ENCODE measurements at regions not wholly inside any gene's neighbourhood (a gene's known extent, or its start where the extent isn't known, plus 50 kb on each side); places are given as distances from the start of the nearest gene placed in this dataset.
"Not testable (repeated sequence)": the region's sequence is repeated elsewhere in the genome, so short reads cannot be mapped to it uniquely, and the experiment has no call there.

DNA sequence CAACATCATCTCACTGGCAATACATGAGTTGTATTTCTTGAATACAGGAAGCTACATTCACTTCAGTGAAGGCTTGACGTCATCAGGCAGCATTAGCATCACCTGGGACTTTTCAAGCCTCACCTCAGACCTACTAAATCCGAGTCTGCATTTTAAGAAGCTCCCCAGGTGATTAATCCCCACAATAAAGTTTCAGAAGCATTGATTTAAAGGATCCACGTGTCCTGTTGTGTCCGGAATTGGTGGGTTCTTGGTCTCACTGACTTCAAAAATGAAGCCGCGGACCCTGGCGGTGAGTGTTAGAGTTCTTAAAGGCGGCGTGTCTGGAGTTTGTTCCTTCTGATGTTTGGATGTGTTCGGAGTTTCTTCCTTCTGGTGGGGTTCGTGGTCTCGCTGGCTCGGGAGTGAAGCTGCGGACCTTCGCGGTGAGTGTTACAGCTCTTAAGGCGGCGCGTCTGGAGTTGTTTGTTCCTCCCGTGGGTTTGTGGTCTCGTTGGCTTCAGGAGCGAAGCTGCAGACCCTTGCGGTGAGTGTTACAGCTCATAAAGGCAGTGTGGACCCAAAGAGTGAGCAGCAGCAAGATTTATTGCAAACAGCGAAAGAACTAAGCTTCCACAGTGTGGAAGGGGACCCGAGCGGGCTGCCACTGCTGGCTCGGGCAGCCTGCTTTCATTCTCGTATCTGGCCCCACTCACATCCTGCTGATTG lies 121.3 kb upstream of the ANKH start:
- not testable (repeated sequence) for DNase-seq

DNA sequence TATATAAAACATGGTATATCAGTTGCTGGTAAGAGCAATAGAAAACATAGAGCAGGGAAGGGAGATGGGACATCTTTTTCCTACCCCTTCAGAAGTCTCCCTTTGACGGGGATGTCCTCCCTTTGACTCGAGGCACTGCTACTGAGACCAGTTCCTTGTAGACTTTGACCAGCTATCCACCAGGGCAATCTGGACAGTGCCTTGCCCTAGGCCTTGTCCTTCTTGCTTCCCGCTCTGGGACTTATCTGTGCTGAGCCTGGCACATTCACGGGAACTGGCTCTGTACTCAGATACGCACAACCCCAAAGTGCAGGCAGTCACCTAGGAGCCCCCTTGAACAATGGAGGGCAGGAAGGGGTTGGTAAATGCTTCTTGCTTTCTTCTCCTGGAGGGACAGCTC lies 116.6 kb upstream of the ANKH start:
- DNase-seq: no peak

GRCh38 chr5:14986413-14986812 lies 114.8 kb upstream of the ANKH start:
- no peak for DNase-seq

DNA sequence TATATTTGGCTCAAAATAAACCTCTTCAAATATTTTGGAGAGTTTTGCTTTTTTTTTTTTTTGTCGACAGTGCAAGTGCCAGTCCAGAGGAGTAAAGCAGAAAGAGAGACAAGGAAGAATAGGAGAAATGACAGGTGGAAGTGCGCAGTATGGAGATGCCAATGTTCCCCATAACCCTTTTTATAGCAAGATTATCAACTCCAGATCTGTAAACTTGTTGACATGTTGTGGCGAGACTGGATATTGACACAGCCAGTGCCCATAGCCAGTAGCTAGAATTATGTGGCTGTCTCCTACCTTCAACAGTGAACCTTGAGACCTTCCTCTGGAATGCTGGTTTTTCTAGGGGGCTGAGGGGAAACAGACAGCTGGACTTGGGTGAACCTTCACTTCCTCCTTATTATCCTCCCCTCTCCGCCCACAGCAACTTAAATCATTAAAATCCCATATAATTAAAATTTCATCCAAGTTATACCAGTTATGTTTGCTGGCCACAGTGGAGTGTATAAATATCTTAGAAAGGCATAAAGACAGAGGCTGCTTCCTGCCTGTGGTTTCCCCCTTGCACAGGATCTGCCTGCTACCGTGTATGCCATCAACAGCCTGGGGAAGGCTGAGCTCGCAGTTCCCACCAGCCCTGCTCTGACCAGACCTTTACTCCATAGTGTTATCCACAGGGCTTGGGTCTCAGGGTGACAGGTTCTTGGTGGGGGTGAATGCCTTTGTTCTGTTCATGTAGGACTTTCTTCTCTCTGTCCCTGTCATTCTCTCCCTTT lies 112.3 kb upstream of the ANKH start:
- peak in 1 of 51 donors; percentile 3 for DNase-seq

DNA sequence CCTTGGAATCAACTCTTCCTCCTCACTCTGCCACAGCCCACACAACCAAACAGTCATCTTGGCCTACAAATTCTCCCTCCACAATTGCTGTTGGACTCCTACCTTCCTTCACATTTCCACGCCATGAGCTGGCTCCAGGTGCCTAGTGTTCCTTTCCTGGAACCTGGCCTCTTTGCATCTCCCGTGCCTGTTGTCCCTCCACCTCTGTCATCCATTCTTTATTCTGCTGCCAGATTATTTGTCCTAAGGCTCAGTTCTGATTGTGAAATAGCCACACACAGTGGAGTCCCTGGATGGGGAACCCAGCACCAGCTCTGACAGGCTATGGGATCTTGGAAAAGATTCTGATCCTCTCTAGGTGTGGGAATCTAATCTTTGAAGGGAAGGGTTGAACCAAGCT lies 109.1 kb upstream of the ANKH start:
- no peak for DNase-seq

- no peak for DNase-seq
These were observed 105.6 kb upstream of the ANKH start for GRCh38 chr5:14977058-14977685.

GRCh38 chr5:14976486-14976885 lies 104.9 kb upstream of the ANKH start:
- no peak for DNase-seq

- DNase-seq: no peak
These were observed 100.3 kb upstream of the ANKH start for GRCh38 chr5:14971873-14972272.

GRCh38 chr5:14968796-14969195 lies 97.2 kb upstream of the ANKH start:
- DNase-seq: no peak

DNA sequence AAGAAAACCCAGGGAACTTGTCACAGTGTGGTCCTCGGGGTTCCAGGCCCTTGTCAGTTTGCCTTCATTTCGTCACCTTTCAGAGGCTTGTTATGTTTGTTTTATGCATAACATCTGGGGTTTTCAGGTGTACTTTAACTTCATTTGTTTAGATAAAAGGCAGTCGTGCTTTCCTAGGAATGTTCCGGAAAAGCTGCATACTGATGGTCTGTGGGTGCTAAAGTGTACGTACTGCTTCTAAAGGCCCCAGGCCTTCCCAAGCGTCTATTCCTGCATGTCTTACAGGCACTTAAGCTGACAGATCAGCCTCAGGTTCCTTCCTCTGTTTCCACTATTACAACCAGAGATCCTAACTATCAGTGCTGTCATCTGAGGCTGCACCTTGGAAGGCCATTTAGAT lies 95.6 kb upstream of the ANKH start:
- no peak for DNase-seq

DNA sequence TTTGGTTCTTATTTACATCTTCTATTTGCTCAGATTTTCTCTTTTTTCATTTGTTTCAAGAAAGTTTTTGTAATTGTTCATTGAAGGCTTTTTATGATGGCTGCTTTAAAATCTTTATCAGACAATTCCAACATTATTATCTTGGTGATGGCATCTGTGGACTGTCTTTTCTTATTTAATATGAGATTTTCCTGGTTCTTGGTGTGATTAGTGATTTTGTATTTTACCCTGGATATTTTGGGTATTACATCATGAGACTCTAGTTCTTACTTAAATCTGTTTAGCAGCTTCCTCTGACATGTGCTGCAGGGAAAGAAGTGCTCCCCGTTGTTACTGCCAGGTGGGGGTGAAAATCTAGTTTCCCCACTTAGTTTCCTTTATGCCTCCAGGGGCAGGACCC lies 94.2 kb upstream of the ANKH start:
- DNase-seq: no peak

GRCh38 chr5:14962604-14963003 lies 91.0 kb upstream of the ANKH start:
- DNase-seq: no peak

DNA sequence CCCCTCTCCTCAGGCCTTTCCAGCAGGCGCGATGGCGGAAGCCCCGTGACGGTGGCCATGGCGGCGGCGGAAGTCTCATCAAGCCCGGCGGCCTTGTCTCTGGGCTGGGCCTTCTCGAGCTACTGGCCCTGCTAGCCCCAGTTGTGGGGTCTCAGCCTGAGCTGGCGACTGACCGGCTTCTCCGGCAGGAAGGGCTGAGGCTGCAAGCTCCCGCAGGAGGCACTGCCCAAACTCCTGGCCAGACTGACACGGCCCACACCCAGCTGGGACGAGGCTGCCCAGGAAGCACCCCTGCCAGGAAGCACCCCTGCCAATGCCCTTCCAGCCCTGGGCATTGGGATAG lies 88.5 kb upstream of the ANKH start:
- DNase-seq: no peak

GRCh38 chr5:14959399-14960119 lies 88.0 kb upstream of the ANKH start:
- DNase-seq: no peak

DNA sequence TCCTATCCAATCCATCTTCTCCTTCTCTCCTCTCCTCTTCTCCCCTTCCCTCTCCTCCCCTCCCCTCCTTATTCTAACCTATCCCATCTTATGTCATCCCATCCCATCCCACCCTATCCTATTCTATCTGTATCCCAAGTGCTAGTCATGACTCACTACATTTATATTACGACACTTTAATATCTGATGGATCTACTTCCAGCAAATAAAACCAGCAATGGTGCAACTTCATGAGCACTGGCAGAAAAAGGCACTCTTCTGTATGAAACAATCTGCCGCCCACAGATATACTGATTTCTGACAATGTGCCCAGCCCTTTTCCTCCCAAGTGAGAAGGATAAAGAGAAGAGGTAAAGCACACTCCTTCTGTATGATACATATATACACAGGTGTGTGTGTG lies 86.6 kb upstream of the ANKH start:
- DNase-seq: no peak

GRCh38 chr5:14956423-14957046 lies 85.0 kb upstream of the ANKH start:
- no peak for DNase-seq

- DNase-seq: no peak
These were observed 83.2 kb upstream of the ANKH start for GRCh38 chr5:14954616-14955343.

DNA sequence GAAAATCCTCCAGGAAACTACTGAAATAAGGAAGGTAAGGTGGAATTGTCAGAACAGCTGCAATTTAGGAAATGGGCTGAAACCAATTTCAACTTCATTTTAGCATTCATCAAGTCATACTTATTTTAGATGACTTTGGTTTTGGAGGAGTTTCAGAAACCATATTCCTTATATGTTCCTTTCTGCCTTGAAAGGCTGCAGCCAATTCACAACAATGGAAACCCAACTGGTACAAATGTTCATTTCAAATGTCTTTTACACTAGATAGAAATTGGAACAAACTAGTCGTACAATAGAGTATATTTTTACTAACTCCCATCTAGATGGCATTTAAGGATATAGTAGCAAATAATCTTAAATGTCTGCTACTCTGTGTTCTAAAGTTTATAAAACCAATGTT lies 82.6 kb upstream of the ANKH start:
- DNase-seq: no peak

DNA sequence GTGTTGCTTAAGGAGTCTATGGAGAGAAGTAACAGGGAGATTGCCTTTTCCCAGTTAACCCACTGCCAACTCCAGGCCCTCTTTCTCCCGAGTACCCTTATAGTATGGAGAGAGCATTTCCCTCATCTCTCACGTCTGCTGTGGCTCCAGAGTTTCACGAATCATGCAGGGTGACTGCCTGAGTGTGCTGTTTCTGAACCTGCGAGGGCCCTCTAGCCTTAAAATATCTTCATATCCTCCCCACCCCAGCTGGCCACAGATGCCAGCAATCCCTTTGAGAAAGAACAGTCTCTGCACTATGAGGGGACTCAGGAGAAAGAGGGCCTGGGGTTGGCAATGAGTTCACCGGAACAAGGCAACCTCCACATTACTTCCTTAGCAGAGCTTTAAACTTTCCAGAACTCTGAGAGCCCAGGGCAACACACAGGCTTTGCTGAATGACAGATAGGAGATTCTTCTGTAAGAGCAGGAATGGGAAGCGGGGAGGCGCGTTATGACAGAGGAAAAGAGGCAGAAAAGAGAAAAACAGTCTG lies 81.6 kb upstream of the ANKH start:
- DNase-seq: no peak

- no peak for DNase-seq
These were observed 76.8 kb upstream of the ANKH start for GRCh38 chr5:14948383-14948782.
